ENCODE measurements at regions not wholly inside any gene's neighbourhood (a gene's known extent, or its start where the extent isn't known, plus 50 kb on each side); places are given as distances from the start of the nearest gene placed in this dataset.

DNA sequence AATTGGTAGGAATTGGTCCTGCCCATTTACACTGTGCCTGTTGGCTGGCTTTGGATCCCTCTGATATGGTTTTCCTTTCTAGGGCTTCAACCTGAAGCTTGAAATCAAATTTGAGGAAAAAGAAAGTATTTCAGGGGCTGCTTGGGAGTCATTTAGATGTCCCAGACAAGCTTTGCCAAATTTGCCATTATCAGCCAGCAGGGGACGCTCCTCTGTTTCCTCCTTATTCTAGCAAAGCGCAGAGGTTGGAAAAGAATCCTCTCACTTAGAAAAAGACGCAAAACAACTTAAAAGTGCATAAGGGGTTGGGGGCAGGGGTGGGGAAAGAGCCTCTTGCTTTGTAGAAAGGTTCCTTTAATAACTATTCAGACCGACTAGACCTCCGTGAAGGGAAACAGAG is 1211.1 kb upstream of the PCDH20 start:
- no peaks in the 10 kb centered on the region for H3K36me3 ChIP-seq (replicated peaks; ENCODE audit: insufficient read depth, low read length)
- no peak overlapping the region for H2AFZ ChIP-seq (ENCODE audit: low read length)
- no peak overlapping the region for H3K4me3 ChIP-seq (ENCODE audit: low read length)
- H3K9me3 ChIP-seq (replicated peaks; ENCODE audit: insufficient read depth, low read length), result no peaks in the 10 kb centered on the region
- no peak for TF ChIP-seq EZH2phosphoT487 (IDR thresholded peaks at IDR 0.05; ENCODE audit: low read length)
- TF ChIP-seq EZH2 (optimal IDR thresholded peaks at IDR 0.05; ENCODE audit: low read depth, low read length), result no peak
- TF ChIP-seq, protein P1, sequence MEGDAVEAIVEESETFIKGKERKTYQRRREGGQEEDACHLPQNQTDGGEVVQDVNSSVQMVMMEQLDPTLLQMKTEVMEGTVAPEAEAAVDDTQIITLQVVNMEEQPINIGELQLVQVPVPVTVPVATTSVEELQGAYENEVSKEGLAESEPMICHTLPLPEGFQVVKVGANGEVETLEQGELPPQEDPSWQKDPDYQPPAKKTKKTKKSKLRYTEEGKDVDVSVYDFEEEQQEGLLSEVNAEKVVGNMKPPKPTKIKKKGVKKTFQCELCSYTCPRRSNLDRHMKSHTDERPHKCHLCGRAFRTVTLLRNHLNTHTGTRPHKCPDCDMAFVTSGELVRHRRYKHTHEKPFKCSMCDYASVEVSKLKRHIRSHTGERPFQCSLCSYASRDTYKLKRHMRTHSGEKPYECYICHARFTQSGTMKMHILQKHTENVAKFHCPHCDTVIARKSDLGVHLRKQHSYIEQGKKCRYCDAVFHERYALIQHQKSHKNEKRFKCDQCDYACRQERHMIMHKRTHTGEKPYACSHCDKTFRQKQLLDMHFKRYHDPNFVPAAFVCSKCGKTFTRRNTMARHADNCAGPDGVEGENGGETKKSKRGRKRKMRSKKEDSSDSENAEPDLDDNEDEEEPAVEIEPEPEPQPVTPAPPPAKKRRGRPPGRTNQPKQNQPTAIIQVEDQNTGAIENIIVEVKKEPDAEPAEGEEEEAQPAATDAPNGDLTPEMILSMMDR (IDR thresholded peaks at IDR 0.05; ENCODE audit: low read length), result no peak
- H3F3A ChIP-seq (ENCODE audit: insufficient read depth, low read length), result no peaks in the 10 kb centered on the region
- no peak overlapping the region for H3K4me2 ChIP-seq (ENCODE audit: low read depth, low read length)
- no peak for DNase-seq
- H3K9ac ChIP-seq (ENCODE audit: low read length), result no peak overlapping the region
- H3K9me2 ChIP-seq (replicated peaks; ENCODE audit: insufficient read depth, low read length), result no peaks in the 10 kb centered on the region
- H3K4me1 ChIP-seq (ENCODE audit: low read length), result no peaks in the 10 kb centered on the region
- no peaks in the 10 kb centered on the region for H3K27me3 ChIP-seq (replicated peaks; ENCODE audit: insufficient read depth, low read length)
- no peak overlapping the region for H3K27ac ChIP-seq (ENCODE audit: low read length)
- H4K20me1 ChIP-seq (ENCODE audit: insufficient read depth, low read length), result no peaks in the 10 kb centered on the region
- H3K79me2 ChIP-seq (ENCODE audit: low read length), result no peaks in the 10 kb centered on the region

DNA sequence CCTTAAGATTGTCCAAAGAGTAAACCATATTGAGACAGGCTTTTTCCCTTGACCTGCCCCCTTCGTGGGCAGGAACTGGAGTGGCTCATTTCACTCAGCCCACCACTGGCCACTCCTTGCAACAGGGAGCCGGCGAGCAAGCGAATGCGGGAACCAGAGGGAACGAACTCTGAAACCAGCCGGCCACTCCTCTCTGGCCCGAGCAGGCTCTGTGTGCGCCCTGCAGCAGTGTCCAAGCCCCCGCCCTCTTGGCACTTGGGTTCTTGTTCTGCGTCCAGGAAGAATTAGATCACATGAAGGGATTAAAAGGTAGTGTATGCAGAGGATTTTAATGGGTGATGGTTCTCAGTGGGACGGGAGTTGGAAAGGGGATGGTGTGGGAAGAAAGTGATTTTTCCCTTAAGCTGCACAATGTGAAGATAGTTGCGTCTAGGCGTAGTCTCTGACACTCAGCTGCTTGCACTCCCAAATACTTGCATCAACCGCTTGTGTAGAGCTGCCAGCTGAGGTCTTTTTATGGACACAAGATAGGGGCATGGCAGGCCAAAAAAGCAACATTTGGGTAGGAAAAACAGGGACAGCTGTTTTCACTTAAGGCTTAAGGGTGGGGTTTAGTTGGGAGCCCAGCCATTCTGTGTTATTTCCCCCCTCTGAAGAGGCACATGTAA is 1209.7 kb upstream of the PCDH20 start:
- Histone ChIP-seq H3K4me3 (ENCODE audit: low read length) (no peak overlapping the region), H3K4me2 (ENCODE audit: low read depth, low read length) (no peak overlapping the region), H3K9ac (ENCODE audit: low read length) (no peak overlapping the region), H2AFZ (ENCODE audit: low read length) (no peak overlapping the region), H3K4me1 (ENCODE audit: low read length) (no peaks in the 10 kb centered on the region), H3K36me3 (replicated peaks; ENCODE audit: insufficient read depth, low read length) (no peaks in the 10 kb centered on the region), H3K27ac (ENCODE audit: low read length) (no peak overlapping the region), H3K79me2 (ENCODE audit: low read length) (no peaks in the 10 kb centered on the region), H3K27me3 (replicated peaks; ENCODE audit: insufficient read depth, low read length) (no peaks in the 10 kb centered on the region), H4K20me1 (ENCODE audit: insufficient read depth, low read length) (no peaks in the 10 kb centered on the region), H3F3A (ENCODE audit: insufficient read depth, low read length) (no peaks in the 10 kb centered on the region), H3K9me3 (replicated peaks; ENCODE audit: insufficient read depth, low read length) (no peaks in the 10 kb centered on the region), H3K9me2 (replicated peaks; ENCODE audit: insufficient read depth, low read length) (no peaks in the 10 kb centered on the region)
- no peak for DNase-seq
- TF ChIP-seq, protein P1 (IDR thresholded peaks at IDR 0.05; ENCODE audit: low read length), result no peak
- TF ChIP-seq EZH2phosphoT487 (IDR thresholded peaks at IDR 0.05; ENCODE audit: low read length) (no peak), EZH2 (optimal IDR thresholded peaks at IDR 0.05; ENCODE audit: low read depth, low read length) (no peak)

DNA sequence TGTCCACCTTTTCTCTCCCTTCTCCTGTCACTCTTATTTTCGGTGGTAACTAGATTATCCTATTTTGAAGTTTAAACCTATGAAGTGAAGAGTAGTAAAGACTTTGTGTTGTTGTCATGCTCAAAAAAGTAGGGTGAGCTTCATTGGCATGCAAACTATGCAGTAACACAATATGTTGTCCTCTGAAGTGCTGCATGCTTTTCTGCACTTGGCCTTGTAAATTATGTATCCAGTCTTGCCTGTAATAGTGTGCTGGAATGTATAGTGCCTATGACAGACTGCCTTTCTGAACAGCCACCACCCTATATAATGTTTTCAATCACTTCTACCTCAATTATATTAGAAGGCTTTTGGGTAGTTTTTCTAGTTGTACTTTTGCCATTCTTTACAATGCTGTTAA is 1198.2 kb upstream of the PCDH20 start:
- Histone ChIP-seq H3K9ac (ENCODE audit: low read length) (no peak overlapping the region), H4K20me1 (ENCODE audit: insufficient read depth, low read length) (no peaks in the 10 kb centered on the region), H3K4me1 (ENCODE audit: low read length) (no peaks in the 10 kb centered on the region), H3K4me2 (ENCODE audit: low read depth, low read length) (no peak overlapping the region), H3K9me2 (replicated peaks; ENCODE audit: insufficient read depth, low read length) (no peaks in the 10 kb centered on the region), H2AFZ (ENCODE audit: low read length) (no peak overlapping the region), H3K9me3 (replicated peaks; ENCODE audit: insufficient read depth, low read length) (no peaks in the 10 kb centered on the region), H3F3A (ENCODE audit: insufficient read depth, low read length) (no peaks in the 10 kb centered on the region), H3K79me2 (ENCODE audit: low read length) (no peaks in the 10 kb centered on the region), H3K27me3 (replicated peaks; ENCODE audit: insufficient read depth, low read length) (no peaks in the 10 kb centered on the region), H3K4me3 (ENCODE audit: low read length) (no peak overlapping the region), H3K36me3 (replicated peaks; ENCODE audit: insufficient read depth, low read length) (no peaks in the 10 kb centered on the region), H3K27ac (ENCODE audit: low read length) (no peak overlapping the region)
- DNase-seq, result no peak
- TF ChIP-seq EZH2 (optimal IDR thresholded peaks at IDR 0.05; ENCODE audit: low read depth, low read length) (no peak), EZH2phosphoT487 (IDR thresholded peaks at IDR 0.05; ENCODE audit: low read length) (no peak)
- TF ChIP-seq, protein P1 (IDR thresholded peaks at IDR 0.05; ENCODE audit: low read length), result no peak

Measured in MM.1S (cell line).